Adrenal gland (tissue), 5 donors: ENCODE measurements at regions not wholly inside any gene's neighbourhood (a gene's known extent, or its start where the extent isn't known, plus 50 kb on each side); places are given as distances from the start of the nearest gene placed in this dataset.

ENCODE experiments used
- CTCF ChIP-seq, 6 experiments: fragments of 450-650 bp in 4 of 6; fragments of 200-600 bp in 2 of 6; sonication (generic) in 1 of 6; IDR thresholded peaks; 1 replicate in 5 of 6; 2 replicates in 1 of 6; pipeline versions ENCODE4 v1.5.1 to v1.8.0; 2016 to 2021; ENCODE audit warnings: antibody characterized with exemption in 6 of 6, mild to moderate bottlenecking in 2 of 6, moderate library complexity in 1 of 6
- POLR2A ChIP-seq, 2 donors: fragments of 450-650 bp; IDR thresholded peaks; one replicate each; pipeline ENCODE4 v1.6.1; 2017; ENCODE audit warnings: antibody characterized with exemption in 2 of 2, mild to moderate bottlenecking in 2 of 2, moderate library complexity in 1 of 2
- donor health status: DM: no; HTN: no; CAD: no.

- TF ChIP-seq CTCF (IDR thresholded peaks at IDR 0.05) (no peak), POLR2A (IDR thresholded peaks at IDR 0.05) (no peak)
Observed at GRCh38 chr21:7917729-7918128, 2603.7 kb upstream of the TPTE start.
